PFSK-1 (cell line): ENCODE measurements at regions not wholly inside any gene's neighbourhood (a gene's known extent, or its start where the extent isn't known, plus 50 kb on each side); places are given as distances from the start of the nearest gene placed in this dataset.

ENCODE experiments used
- FOXP2 ChIP-seq: optimal IDR thresholded peaks from 2 replicates; pipeline ENCODE3; 2011; ENCODE audit warnings: borderline replicate concordance, control low read depth, inconsistent platforms; ENCODE audit not compliant: insufficient read depth; ENCODE audit errors: extremely low read length, extremely low read depth
- POLR2AphosphoS5 ChIP-seq: IDR thresholded peaks from 2 replicates; pipeline ENCODE4 v1.6.1; 2012; ENCODE audit warnings: low read depth, mild to moderate bottlenecking, control low read depth, low read length, moderate library complexity
- REST ChIP-seq, 2 experiments: IDR thresholded peaks; 2 replicates each; pipeline versions ENCODE4 v1.6.1 to v1.8.0; 2011 to 2012; ENCODE audit warnings: low read depth in 2 of 2, low read length in 2 of 2, control low read depth in 1 of 2, inconsistent platforms in 1 of 2, mild to moderate bottlenecking in 1 of 2, moderate library complexity in 1 of 2; ENCODE audit not compliant: insufficient read depth in 1 of 2
- SIN3A ChIP-seq: IDR thresholded peaks from 2 replicates; pipeline ENCODE4 v1.6.1; 2012; ENCODE audit warnings: mild to moderate bottlenecking, low read length, moderate library complexity, borderline replicate concordance; ENCODE audit not compliant: insufficient read depth
- TAF1 ChIP-seq: IDR thresholded peaks from 2 replicates; pipeline ENCODE4 v1.6.1; 2012; ENCODE audit warnings: low read length, control low read depth, borderline replicate concordance; ENCODE audit not compliant: insufficient read depth

- TF ChIP-seq TAF1 (no peak), SIN3A (no peak), REST (IDR thresholded peaks at IDR 0.05; ENCODE audit: insufficient read depth in 1 of 2, low read depth in 2 of 2, low read length in 2 of 2) (no peak), FOXP2 (no peak), POLR2AphosphoS5 (no peak)
Measured at GRCh38 chr18:29378651-29379136, 1201.8 kb upstream of the CDH2 start.

DNA sequence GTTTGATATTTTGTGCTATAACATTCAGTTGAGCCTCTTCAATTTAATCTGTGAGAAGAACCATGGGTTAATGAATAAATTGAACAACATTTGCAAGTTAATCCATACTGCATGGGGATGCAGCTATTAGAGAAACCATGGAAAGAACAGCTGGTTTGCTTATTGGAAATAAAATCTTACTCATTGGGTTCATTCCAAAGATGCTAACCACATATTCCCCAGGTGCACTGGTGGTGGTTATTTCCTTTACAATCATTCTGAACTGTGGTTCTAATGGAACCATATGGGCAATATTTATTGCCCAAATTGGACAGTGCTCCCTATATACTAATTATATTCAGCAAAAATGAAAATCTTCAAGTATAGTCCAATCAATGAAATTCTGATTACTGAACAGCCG, 1200.4 kb upstream of the CDH2 start:
- no peak for TF ChIP-seq TAF1

- TF ChIP-seq POLR2AphosphoS5, result no peak
- TF ChIP-seq TAF1, result no peak
- TF ChIP-seq SIN3A, result no peak
- TF ChIP-seq REST (IDR thresholded peaks at IDR 0.05; ENCODE audit: insufficient read depth in 1 of 2, low read depth in 2 of 2, low read length in 2 of 2), result no peak
- TF ChIP-seq FOXP2, result no peak
Measured at GRCh38 chr18:29373000-29373399, 1196.1 kb upstream of the CDH2 start.

- no peak for TF ChIP-seq FOXP2
- no peak for TF ChIP-seq POLR2AphosphoS5
- TF ChIP-seq REST (IDR thresholded peaks at IDR 0.05; ENCODE audit: insufficient read depth in 1 of 2, low read depth in 2 of 2, low read length in 2 of 2), result no peak
- TF ChIP-seq TAF1, result no peak
- TF ChIP-seq SIN3A, result no peak
Measured at GRCh38 chr18:29361843-29362242, 1184.9 kb upstream of the CDH2 start.

DNA sequence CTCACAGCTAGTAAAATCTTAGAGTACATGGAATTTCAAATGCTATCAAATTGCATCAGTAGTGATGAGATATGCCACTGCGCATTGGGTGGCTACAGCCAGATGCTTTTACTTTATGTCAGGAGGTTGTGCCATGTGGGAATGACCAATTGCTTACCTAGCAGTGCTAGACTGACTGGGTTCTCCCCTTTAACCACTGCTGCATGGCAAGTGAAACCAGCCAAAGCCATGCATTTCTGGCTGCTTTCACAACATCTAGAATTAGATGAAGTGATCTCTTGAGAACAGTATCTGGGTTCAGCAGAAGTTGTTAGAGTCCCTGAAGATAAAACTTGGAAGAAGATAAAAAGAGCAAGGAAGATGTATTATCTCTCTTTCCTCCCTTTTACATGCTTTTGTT, 1174.2 kb upstream of the CDH2 start:
- TF ChIP-seq TAF1, result no peak
- no peak for TF ChIP-seq SIN3A
- TF ChIP-seq FOXP2, result no peak
- no peak for TF ChIP-seq REST (IDR thresholded peaks at IDR 0.05; ENCODE audit: insufficient read depth in 1 of 2, low read depth in 2 of 2, low read length in 2 of 2)
- no peak for TF ChIP-seq POLR2AphosphoS5

DNA sequence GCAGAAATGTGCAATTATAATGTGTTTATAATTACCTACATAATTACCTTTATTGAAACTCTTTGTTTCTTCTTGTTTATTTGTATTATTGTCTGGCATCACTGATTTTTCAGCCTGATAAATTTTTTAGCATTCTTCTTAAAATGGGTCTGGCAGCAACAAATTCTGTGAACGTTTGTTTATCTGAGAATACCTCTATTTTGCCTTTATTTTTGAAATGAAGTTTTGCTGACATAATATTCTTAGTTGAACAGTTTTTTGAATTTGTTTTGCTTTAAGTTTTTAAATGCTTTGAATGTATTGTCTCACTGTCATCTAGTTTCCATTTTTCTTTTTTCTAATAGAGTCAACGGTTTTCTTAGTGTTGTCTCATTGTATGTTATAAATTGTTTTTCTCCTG, 1152.0 kb upstream of the CDH2 start:
- no peak for TF ChIP-seq TAF1
- TF ChIP-seq REST (IDR thresholded peaks at IDR 0.05; ENCODE audit: insufficient read depth in 1 of 2, low read depth in 2 of 2, low read length in 2 of 2), result no peak
- TF ChIP-seq POLR2AphosphoS5, result no peak
- TF ChIP-seq FOXP2, result no peak
- no peak for TF ChIP-seq SIN3A
